Right atrium auricular region (tissue), 2 donors: ENCODE measurements at regions not wholly inside any gene's neighbourhood (a gene's known extent, or its start where the extent isn't known, plus 50 kb on each side); places are given as distances from the start of the nearest gene placed in this dataset.

Source experiments
- DNase-seq: peaks from one replicate; pipeline ENCODE4 v3.0.0-alpha.2; 2019; ENCODE audit warnings: low spot score
- H3K27ac ChIP-seq, 2 donors: fragments of 200-600 bp; sonication (generic); 1 replicate in 1 of 2; 2 replicates in 1 of 2; pipeline ENCODE4 v1.5.1; 2016 to 2019
- H3K27me3 ChIP-seq, 2 donors: fragments of 200-600 bp; sonication (generic); one replicate each; pipeline versions ENCODE4 v1.5.1 to v1.6.0; 2017 to 2019
- H3K36me3 ChIP-seq: fragments of 200-600 bp; sonication (generic); one replicate; pipeline ENCODE4 v1.5.1; 2016
- H3K4me1 ChIP-seq, 2 donors: fragments of 200-600 bp; sonication (generic); one replicate each; pipeline versions ENCODE4 v1.5.1 to v1.6.0; 2017 to 2019
- H3K4me3 ChIP-seq, 2 donors: fragments of 200-600 bp; sonication (generic); 1 replicate in 1 of 2; 2 replicates in 1 of 2; pipeline ENCODE4 v1.5.1; 2017 to 2019; ENCODE audit warnings: mild to moderate bottlenecking in 1 of 2, moderate library complexity in 1 of 2
- H3K9me3 ChIP-seq, 2 donors: fragments of 200-600 bp; sonication (generic); one replicate each; pipeline ENCODE4 v1.5.1; 2019
- CTCF ChIP-seq, 2 donors: fragments of 200-600 bp; sonication (generic); IDR thresholded peaks; one replicate each; pipeline ENCODE4 v1.5.1; 2019; ENCODE audit warnings: antibody characterized with exemption in 2 of 2
- microRNA counts, 2 donors: library from miRNA; unstranded; fragments of <30 nt; microRNA quantifications; one replicate each; lab custom pipeline; 2016 to 2017
- microRNA-seq, 2 donors: library from miRNA; unstranded; fragments of <30 nt; microRNA quantifications; one replicate each; pipeline ENCODE4, GENCODE V29; 2016 to 2017; ENCODE audit warnings: borderline number of aligned reads in 2 of 2, borderline replicate concordance in 1 of 2

GRCh38 chr1:97980530-97980929, 59.7 kb upstream of the DPYD start:
- Histone ChIP-seq H3K4me3 (no peak overlapping the region), H3K9me3 (no peaks in the 10 kb centered on the region), H3K4me1 (no peaks in the 10 kb centered on the region), H3K36me3 (no peaks in the 10 kb centered on the region), H3K27me3 (no peaks in the 10 kb centered on the region), H3K27ac (no peak overlapping the region)
- DNase-seq = no peak
- TF ChIP-seq CTCF (IDR thresholded peaks at IDR 0.05) = no peak

DNA sequence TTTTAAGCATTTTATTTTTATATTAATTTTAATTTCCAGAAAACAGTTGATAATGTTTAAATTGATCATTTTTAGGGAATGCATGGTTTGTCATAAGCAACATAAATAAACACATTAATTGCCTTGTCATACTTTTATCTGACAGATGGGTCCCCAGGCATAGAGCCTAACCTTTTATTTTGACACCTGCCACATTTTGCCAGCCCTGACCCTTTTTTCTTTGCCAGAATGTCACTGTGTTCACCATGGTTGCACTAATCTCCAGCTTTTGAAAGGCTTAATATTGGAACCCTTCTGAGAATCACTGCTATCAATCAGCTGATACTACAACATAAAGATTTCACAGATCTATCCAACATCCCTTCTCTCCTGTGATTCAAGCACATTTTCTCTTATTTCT, 56.0 kb upstream of the DPYD start:
- no peak for TF ChIP-seq CTCF (IDR thresholded peaks at IDR 0.05)
- H3K4me3 ChIP-seq = no peak overlapping the region
- H3K4me1 ChIP-seq = no peaks in the 10 kb centered on the region
- no peaks in the 10 kb centered on the region for H3K36me3 ChIP-seq
- H3K9me3 ChIP-seq = no peaks in the 10 kb centered on the region
- H3K27me3 ChIP-seq = no peaks in the 10 kb centered on the region
- no peak overlapping the region for H3K27ac ChIP-seq
- no peak for DNase-seq

MicroRNAs encoded in the stretch of these regions (microRNA counts, 767-probe panel; counts per million panel counts)
- microRNA hsa-miR-137 (lab: Ali Mortazavi, UCI) (0 to 496 counts per million in 2 donors), microRNA hsa-miR-2682-5p (lab: Ali Mortazavi, UCI) (0 to 2,038 counts per million in 2 donors)

Small RNA genes in the stretch of these regions (microRNA-seq; reads per million reads assigned to microRNA genes)
- 0 reads per million in 2 donors for gene MIR2682
